ENCODE measurements at regions not wholly inside any gene's neighbourhood (a gene's known extent, or its start where the extent isn't known, plus 50 kb on each side); places are given as distances from the start of the nearest gene placed in this dataset.

GRCh38 chr13:73133531-73133930, 74.7 kb downstream of the KLF5 start:
- no peak for DNase-seq (ENCODE audit: low read depth, low spot score)

- no peak for DNase-seq (ENCODE audit: low read depth, low spot score)
Measured at GRCh38 chr13:73131247-73131646, 72.4 kb downstream of the KLF5 start.

GRCh38 chr13:73129023-73129422, 70.2 kb downstream of the KLF5 start:
- DNase-seq (ENCODE audit: low read depth, low spot score), result no peak
